Nephron progenitor cell (in vitro differentiated cells): ENCODE measurements at regions not wholly inside any gene's neighbourhood (a gene's known extent, or its start where the extent isn't known, plus 50 kb on each side); places are given as distances from the start of the nearest gene placed in this dataset.

Experiments used
- DNase-seq: peaks from one replicate; pipeline ENCODE4 v3.0.0; 2021
- H3K27ac Mint-ChIP-seq: 2 replicates; pipeline ENCODE4 v1.8.0; 2021; ENCODE audit warnings: mild to moderate bottlenecking, moderate library complexity, mixed read lengths
- H3K27me3 Mint-ChIP-seq: 2 replicates; pipeline ENCODE4 v1.8.0; 2021; ENCODE audit warnings: mild to moderate bottlenecking, low read depth, mixed read lengths; ENCODE audit not compliant: poor library complexity
- H3K36me3 Mint-ChIP-seq: 2 replicates; pipeline ENCODE4 v1.8.0; 2021; ENCODE audit warnings: low read depth, mixed read lengths
- H3K4me1 Mint-ChIP-seq: 2 replicates; pipeline ENCODE4 v1.8.0; 2021; ENCODE audit warnings: mixed read lengths
- H3K4me3 Mint-ChIP-seq: 2 replicates; pipeline ENCODE4 v1.8.0; 2021; ENCODE audit warnings: mild to moderate bottlenecking, moderate library complexity, mixed read lengths
- H3K9me3 Mint-ChIP-seq: 2 replicates; pipeline ENCODE4 v1.8.0; 2021; ENCODE audit warnings: mild to moderate bottlenecking, moderate library complexity, mixed read lengths
- TF ChIP-seq, protein P1 (sequence below): fragments of 200-600 bp; sonication (generic); IDR thresholded peaks from 2 replicates; pipeline ENCODE4 v1.5.0; 2021; ENCODE audit warnings: antibody characterized with exemption

DNA sequence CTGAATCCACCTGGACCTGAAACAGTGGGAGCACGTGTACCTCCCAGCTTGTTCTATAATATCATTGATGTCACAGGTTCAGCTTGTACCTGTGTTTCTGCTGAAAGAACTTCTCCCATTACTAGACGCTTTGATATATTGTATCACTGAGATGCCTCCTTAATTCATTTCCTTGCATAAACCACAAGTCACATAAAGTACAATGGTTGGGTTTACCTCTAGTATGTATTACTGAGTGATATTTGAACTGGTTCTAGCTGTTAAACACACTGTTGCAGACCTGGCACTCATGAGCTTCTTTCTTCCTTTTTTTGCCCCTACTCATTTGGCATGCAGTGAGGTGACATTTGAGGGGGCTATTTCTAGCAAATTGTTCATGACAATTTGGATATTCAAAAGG lies 106.6 kb upstream of the KLF14 start:
- H3K4me3 Mint-ChIP-seq, result no peak overlapping the region
- no peaks in the 10 kb centered on the region for H3K36me3 Mint-ChIP-seq
- H3K27ac Mint-ChIP-seq, result no peak overlapping the region
- peaks cover 4% of the 10 kb centered on the region for H3K9me3 Mint-ChIP-seq
- TF ChIP-seq, protein P1, sequence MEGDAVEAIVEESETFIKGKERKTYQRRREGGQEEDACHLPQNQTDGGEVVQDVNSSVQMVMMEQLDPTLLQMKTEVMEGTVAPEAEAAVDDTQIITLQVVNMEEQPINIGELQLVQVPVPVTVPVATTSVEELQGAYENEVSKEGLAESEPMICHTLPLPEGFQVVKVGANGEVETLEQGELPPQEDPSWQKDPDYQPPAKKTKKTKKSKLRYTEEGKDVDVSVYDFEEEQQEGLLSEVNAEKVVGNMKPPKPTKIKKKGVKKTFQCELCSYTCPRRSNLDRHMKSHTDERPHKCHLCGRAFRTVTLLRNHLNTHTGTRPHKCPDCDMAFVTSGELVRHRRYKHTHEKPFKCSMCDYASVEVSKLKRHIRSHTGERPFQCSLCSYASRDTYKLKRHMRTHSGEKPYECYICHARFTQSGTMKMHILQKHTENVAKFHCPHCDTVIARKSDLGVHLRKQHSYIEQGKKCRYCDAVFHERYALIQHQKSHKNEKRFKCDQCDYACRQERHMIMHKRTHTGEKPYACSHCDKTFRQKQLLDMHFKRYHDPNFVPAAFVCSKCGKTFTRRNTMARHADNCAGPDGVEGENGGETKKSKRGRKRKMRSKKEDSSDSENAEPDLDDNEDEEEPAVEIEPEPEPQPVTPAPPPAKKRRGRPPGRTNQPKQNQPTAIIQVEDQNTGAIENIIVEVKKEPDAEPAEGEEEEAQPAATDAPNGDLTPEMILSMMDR, result no peak
- H3K27me3 Mint-ChIP-seq, result peaks cover 9% of the 10 kb centered on the region
- no peak for DNase-seq
- H3K4me1 Mint-ChIP-seq, result peaks cover 6% of the 10 kb centered on the region

DNA sequence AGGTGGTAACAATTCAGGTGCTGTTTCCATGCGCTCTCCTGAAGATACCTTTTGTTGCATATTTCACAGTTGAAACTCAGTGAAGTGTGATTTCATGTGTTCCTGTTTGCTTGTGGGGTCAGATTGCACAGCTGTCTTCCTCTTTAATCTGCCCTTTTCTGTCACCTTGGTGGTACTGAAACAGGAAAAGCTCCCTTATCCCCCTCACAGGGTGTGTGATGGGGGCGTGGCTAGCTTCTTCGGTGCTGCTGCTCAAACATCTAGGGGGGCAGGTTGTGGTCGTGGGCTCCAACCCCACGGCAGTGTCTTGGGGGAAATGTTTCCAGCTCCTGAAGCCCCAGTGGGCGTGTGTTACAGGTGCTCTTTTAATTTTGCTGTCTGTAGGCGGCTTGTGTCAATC lies 107.4 kb upstream of the KLF14 start:
- Mint-ChIP-seq H3K27ac (no peak overlapping the region), H3K27me3 (peaks cover 10% of the 10 kb centered on the region), H3K36me3 (no peaks in the 10 kb centered on the region), H3K4me3 (no peak overlapping the region), H3K9me3 (peaks cover 4% of the 10 kb centered on the region), H3K4me1 (peaks cover 6% of the 10 kb centered on the region)
- TF ChIP-seq, protein P1, result no peak
- DNase-seq, result no peak

DNA sequence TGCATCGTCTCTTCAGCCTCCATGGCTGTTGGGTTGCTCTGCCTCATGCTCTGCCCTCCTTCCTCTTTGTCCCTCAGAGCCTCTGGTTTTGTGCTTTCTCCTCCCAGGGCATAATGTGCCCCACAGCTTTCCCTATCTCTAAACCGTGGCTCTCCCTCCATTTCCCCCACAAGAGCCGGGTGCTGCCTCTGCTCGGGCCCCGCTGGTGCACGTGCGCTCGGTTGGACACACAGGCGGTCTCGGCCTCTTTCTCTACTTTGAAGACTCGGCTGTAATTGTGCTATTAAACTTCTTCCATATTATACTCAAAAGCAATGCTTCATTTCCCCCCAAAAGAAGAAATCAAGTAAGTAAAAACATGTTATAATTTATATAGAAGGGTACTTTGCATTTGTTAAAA lies 109.7 kb upstream of the KLF14 start:
- peaks cover 10% of the 10 kb centered on the region for H3K27me3 Mint-ChIP-seq
- H3K9me3 Mint-ChIP-seq, result peaks cover 4% of the 10 kb centered on the region
- H3K4me1 Mint-ChIP-seq, result peaks cover 6% of the 10 kb centered on the region
- no peaks in the 10 kb centered on the region for H3K36me3 Mint-ChIP-seq
- no peak for DNase-seq
- TF ChIP-seq, protein P1, result no peak
- no peak overlapping the region for H3K27ac Mint-ChIP-seq
- no peak overlapping the region for H3K4me3 Mint-ChIP-seq

DNA sequence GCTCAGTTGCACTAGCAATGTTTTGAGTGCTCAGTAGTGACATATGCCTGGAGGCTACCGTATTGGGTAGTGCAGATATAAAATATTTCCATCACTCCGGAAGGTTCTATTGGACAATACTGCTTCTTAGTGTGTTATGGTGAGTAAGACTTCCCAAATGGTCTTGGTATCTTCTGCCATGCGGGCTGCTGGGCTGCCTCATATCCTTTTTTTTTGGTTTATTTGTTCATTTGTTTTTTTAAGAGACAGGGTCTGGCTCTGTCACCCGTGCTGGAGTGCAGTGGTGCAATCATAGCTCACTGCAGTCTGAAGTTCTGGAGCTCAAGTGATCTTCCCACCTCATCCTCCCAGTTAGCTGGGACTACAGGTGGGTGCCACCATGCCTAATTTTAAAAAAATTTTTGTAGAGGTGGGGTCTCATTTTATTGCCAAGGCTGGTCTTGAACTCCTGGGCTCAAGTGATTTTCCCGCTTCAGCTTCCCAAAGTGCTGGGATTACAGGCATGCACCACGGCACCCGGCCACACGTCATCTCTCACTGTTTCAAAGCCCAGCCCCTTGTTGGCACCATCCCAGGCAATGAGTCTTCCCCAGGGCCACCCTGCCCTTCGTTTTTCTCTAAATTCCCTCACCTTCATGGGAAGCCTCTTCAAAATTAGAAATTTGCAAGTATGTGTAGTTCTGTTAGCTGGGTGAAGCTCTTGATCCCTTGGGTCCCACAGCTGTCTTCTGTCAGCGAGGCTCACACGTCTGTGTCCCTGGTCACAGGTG lies 111.0 kb upstream of the KLF14 start:
- Mint-ChIP-seq H3K36me3 (no peaks in the 10 kb centered on the region), H3K4me1 (peaks cover 6% of the 10 kb centered on the region), H3K9me3 (peaks cover 4% of the 10 kb centered on the region), H3K27ac (no peak overlapping the region), H3K4me3 (no peak overlapping the region), H3K27me3 (peaks cover 10% of the 10 kb centered on the region)
- TF ChIP-seq, protein P1, result no peak
- no peak for DNase-seq

DNA sequence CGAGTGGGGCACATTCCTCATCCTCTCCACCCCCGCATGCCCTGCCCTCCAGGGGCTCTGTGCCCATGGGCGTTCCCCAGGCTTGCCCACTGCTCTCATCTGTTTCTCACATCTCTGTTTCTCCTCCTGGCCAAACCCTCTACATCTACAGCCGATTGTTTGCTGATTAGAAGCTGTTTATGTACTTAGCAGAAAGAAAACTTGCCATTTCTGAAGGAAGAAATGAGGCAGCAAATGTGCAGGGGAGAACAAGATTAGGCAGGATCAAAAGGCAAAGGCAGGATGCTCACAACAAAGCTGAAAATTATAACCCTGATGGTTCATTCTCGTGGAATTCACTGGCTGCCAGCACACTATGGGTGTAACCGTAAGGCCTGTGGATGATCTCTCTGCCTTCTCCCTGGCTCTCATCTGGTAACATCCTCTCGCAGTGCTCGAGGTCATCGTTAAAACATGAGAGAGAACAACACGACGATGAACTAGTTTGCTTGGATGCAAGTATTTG lies 111.6 kb upstream of the KLF14 start:
- H3K27ac Mint-ChIP-seq, result no peak overlapping the region
- H3K4me3 Mint-ChIP-seq, result no peak overlapping the region
- peaks cover 6% of the 10 kb centered on the region for H3K4me1 Mint-ChIP-seq
- TF ChIP-seq, protein P1, result no peak
- H3K27me3 Mint-ChIP-seq, result peaks cover 10% of the 10 kb centered on the region
- peaks cover 4% of the 10 kb centered on the region for H3K9me3 Mint-ChIP-seq
- DNase-seq, result no peak
- H3K36me3 Mint-ChIP-seq, result no peaks in the 10 kb centered on the region

DNA sequence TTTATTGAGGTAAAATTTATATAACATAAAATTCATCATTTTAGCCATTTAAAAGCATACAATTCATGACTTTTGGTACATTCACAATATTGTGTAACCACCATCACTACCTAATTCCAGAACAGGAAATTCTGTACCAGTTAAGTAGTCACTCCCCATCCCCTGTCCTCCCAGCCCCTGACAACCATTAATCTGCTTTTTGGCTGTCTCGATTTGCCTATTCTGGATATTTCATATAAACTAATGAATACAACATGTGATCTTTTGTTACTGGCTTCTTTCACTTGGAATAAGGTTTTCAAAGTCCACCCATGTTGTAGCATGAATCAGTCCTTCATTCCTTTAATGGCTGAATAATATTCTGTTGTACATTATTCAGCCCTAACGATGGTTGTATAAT lies 115.6 kb upstream of the KLF14 start:
- TF ChIP-seq, protein P1, result no peak
- DNase-seq, result no peak
- H3K27me3 Mint-ChIP-seq, result peaks cover 25% of the 10 kb centered on the region
- no peaks in the 10 kb centered on the region for H3K9me3 Mint-ChIP-seq
- no peak overlapping the region for H3K4me3 Mint-ChIP-seq
- no peaks in the 10 kb centered on the region for H3K4me1 Mint-ChIP-seq
- H3K27ac Mint-ChIP-seq, result no peak overlapping the region
- no peaks in the 10 kb centered on the region for H3K36me3 Mint-ChIP-seq
